CD14-positive monocyte (primary cell): ENCODE measurements at regions not wholly inside any gene's neighbourhood (a gene's known extent, or its start where the extent isn't known, plus 50 kb on each side); places are given as distances from the start of the nearest gene placed in this dataset.

ENCODE experiments used
- DNase-seq, 3 donors: peaks; one replicate each; pipeline ENCODE4 v3.0.0-alpha.2; 2011 to 2022
- H2AFZ ChIP-seq: 2 replicates; pipeline ENCODE4 v1.6.0; 2012; ENCODE audit warnings: mild to moderate bottlenecking, low read depth, low read length, inconsistent platforms; ENCODE audit not compliant: insufficient read depth, poor library complexity, severe bottlenecking
- H3K27ac ChIP-seq, 2 donors: 1 replicate in 1 of 2; 2 replicates in 1 of 2; pipeline ENCODE4 v1.5.1; 2012 to 2013; ENCODE audit warnings: low read length in 2 of 2, control low read depth in 1 of 2, inconsistent platforms in 1 of 2, low read depth in 1 of 2, mild to moderate bottlenecking in 1 of 2
- H3K27me3 ChIP-seq, 2 donors: one replicate each; pipeline versions ENCODE4 v1.6.0 to v1.6.1; 2011 to 2013; ENCODE audit warnings: low read length in 2 of 2; ENCODE audit not compliant: control insufficient read depth in 2 of 2, insufficient read depth in 2 of 2
- H3K36me3 ChIP-seq, 2 donors: replicated peaks in 1 of 2; 1 replicate in 1 of 2; 2 replicates in 1 of 2; pipeline versions ENCODE4 v1.5.1 to v1.6.1; 2012 to 2013; ENCODE audit warnings: low read length in 2 of 2, control low read depth in 1 of 2, inconsistent platforms in 1 of 2, mild to moderate bottlenecking in 1 of 2; ENCODE audit not compliant: insufficient read depth in 2 of 2, control insufficient read depth in 1 of 2
- H3K4me1 ChIP-seq, 2 donors: 1 replicate in 1 of 2; 2 replicates in 1 of 2; pipeline versions ENCODE4 v1.5.1 to v1.6.1; 2012 to 2013; ENCODE audit warnings: low read length in 2 of 2, control low read depth in 1 of 2, inconsistent platforms in 1 of 2, mild to moderate bottlenecking in 1 of 2, moderate library complexity in 1 of 2; ENCODE audit not compliant: insufficient read depth in 2 of 2, control insufficient read depth in 1 of 2
- H3K4me2 ChIP-seq: replicated peaks from 2 replicates; pipeline ENCODE3; 2012; ENCODE audit warnings: low read length, moderate library complexity, mild to moderate bottlenecking; ENCODE audit not compliant: poor library complexity, severe bottlenecking; ENCODE audit errors: extremely low read depth
- H3K4me3 ChIP-seq, 3 experiments: fragments of 200-600 bp in 1 of 3; sonication (generic) in 1 of 3; replicated peaks in 1 of 3; 1 replicate in 2 of 3; 2 replicates in 1 of 3; pipeline ENCODE4 v1.5.1; 2011 to 2013; ENCODE audit warnings: low read length in 3 of 3, mild to moderate bottlenecking in 3 of 3, control low read depth in 2 of 3, low read depth in 2 of 3, inconsistent platforms in 1 of 3, moderate library complexity in 1 of 3
- H3K79me2 ChIP-seq: 2 replicates; pipeline ENCODE4 v1.6.0; 2012; ENCODE audit warnings: mild to moderate bottlenecking, control low read depth, inconsistent platforms, low read length, moderate library complexity; ENCODE audit not compliant: insufficient read depth
- H3K9ac ChIP-seq: 2 replicates; pipeline ENCODE4 v1.6.0; 2017; ENCODE audit warnings: low read length, mild to moderate bottlenecking; ENCODE audit not compliant: insufficient read depth, poor library complexity, severe bottlenecking
- H3K9me3 ChIP-seq, 2 donors: replicated peaks in 1 of 2; 1 replicate in 1 of 2; 2 replicates in 1 of 2; pipeline versions ENCODE4 v1.5.1 to v1.6.1; 2012 to 2013; ENCODE audit warnings: low read length in 2 of 2, control low read depth in 1 of 2; ENCODE audit not compliant: control insufficient read depth in 1 of 2, insufficient read depth in 1 of 2
- H4K20me1 ChIP-seq: 2 replicates; pipeline ENCODE4 v1.6.0; 2012; ENCODE audit warnings: mild to moderate bottlenecking, low read length, control low read depth, moderate library complexity; ENCODE audit not compliant: insufficient read depth
- H3K27ac Mint-ChIP-seq, 7 donors: one replicate each; pipeline ENCODE4 v1.8.0; 2020; ENCODE audit warnings: mild to moderate bottlenecking in 7 of 7, mixed read lengths in 7 of 7, moderate library complexity in 6 of 7, inconsistent platforms in 2 of 7
- H3K27me3 Mint-ChIP-seq, 3 donors: one replicate each; pipeline ENCODE4 v1.8.0; 2021 to 2022; ENCODE audit warnings: low read depth in 3 of 3, mild to moderate bottlenecking in 3 of 3, mixed read lengths in 3 of 3, moderate library complexity in 3 of 3, inconsistent platforms in 1 of 3
- H3K36me3 Mint-ChIP-seq, 2 donors: one replicate each; pipeline ENCODE4 v1.8.0; 2020; ENCODE audit warnings: mixed read lengths in 2 of 2, inconsistent platforms in 1 of 2, mild to moderate bottlenecking in 1 of 2
- H3K4me1 Mint-ChIP-seq: one replicate; pipeline ENCODE4 v1.8.0; 2020; ENCODE audit warnings: mild to moderate bottlenecking, mixed read lengths
- H3K4me3 Mint-ChIP-seq, 2 donors: one replicate each; pipeline ENCODE4 v1.8.0; 2020; ENCODE audit warnings: mild to moderate bottlenecking in 2 of 2, mixed read lengths in 2 of 2, moderate library complexity in 1 of 2
- H3K9me3 Mint-ChIP-seq, 7 donors: one replicate each; pipeline ENCODE4 v1.8.0; 2020 to 2022; ENCODE audit warnings: mixed read lengths in 7 of 7, mild to moderate bottlenecking in 6 of 7, moderate library complexity in 6 of 7, inconsistent platforms in 2 of 7
- CTCF ChIP-seq: fragments of 200-600 bp; IDR thresholded peaks from one replicate; pipeline ENCODE4 v1.8.0; 2022; ENCODE audit warnings: antibody characterized with exemption, mild to moderate bottlenecking
- WGBS: methylation state at CpG from one replicate; pipeline ENCODE4 v1.1.5; 2013; ENCODE audit warnings: missing lambda C conversion rate; ENCODE audit not compliant: insufficient coverage; 5-methylcytosine and 5-hydroxymethylcytosine counted together
- intact Hi-C, 2 donors: fragments of 100-400 bp; cut with micrococcal nuclease; formaldehyde crosslinking; loops; one replicate each; pipeline versions ENCODE4 v1.15.0 to v1.15.1; 2023

GRCh38 chr2:16537347-16537746 is 128.3 kb downstream of the CYRIA start:
- Histone ChIP-seq H3K4me1 (no peaks in the 10 kb centered on the region), H3K9ac (no peak overlapping the region), H4K20me1 (no peaks in the 10 kb centered on the region), H3K79me2 (no peaks in the 10 kb centered on the region), H3K27ac (no peak overlapping the region), H3K4me2 (no peak overlapping the region), H2AFZ (no peak overlapping the region), H3K27me3 (peaks cover 2 to 18% of the 10 kb centered on the region in 2 donors), H3K4me3 (no peak overlapping the region), H3K36me3 (no peaks in the 10 kb centered on the region), H3K9me3 (no peaks in the 10 kb centered on the region)
- no peak overlapping the region for H3K4me3 Mint-ChIP-seq
- H3K27me3 Mint-ChIP-seq = peaks cover 5 to 11% (median 6%) of the 10 kb centered on the region in 3 donors
- H3K27ac Mint-ChIP-seq = no peak overlapping the region
- H3K9me3 Mint-ChIP-seq = peaks cover 0 to 3% (median 0%) of the 10 kb centered on the region in 7 donors
- WGBS = 96% methylated on average over 2 of the region's 5 CpGs
- no peaks in the 10 kb centered on the region for H3K4me1 Mint-ChIP-seq
- DNase-seq = no peak
- no peaks in the 10 kb centered on the region for H3K36me3 Mint-ChIP-seq
- intact Hi-C loops = no loop called here
- TF ChIP-seq CTCF = no peak

- H3K4me1 Mint-ChIP-seq = no peaks in the 10 kb centered on the region
- peaks cover 2 to 10% (median 6%) of the 10 kb centered on the region in 3 donors for H3K27me3 Mint-ChIP-seq
- no peak for DNase-seq
- H3K27ac ChIP-seq = no peak overlapping the region
- H3K9me3 ChIP-seq = no peaks in the 10 kb centered on the region
- intact Hi-C loops = loop anchor here in 1 of 2 donors (5.0 kb wide), 1 partner anchor 231 kb away; no protein-coding TSS in a partner anchor
- no peak overlapping the region for H3K9ac ChIP-seq
- no peak overlapping the region for H3K4me2 ChIP-seq
- TF ChIP-seq CTCF = no peak
- no peaks in the 10 kb centered on the region for H4K20me1 ChIP-seq
- no peak overlapping the region for H3K27ac Mint-ChIP-seq
- H3K79me2 ChIP-seq = no peaks in the 10 kb centered on the region
- no peaks in the 10 kb centered on the region for H3K9me3 Mint-ChIP-seq
- no peaks in the 10 kb centered on the region for H3K36me3 Mint-ChIP-seq
- H3K4me3 ChIP-seq = no peak overlapping the region
- H3K4me1 ChIP-seq = no peaks in the 10 kb centered on the region
- H3K36me3 ChIP-seq = no peaks in the 10 kb centered on the region
- WGBS = no CpG with 5 or more reads among the region's 1 CpG
- no peak overlapping the region for H2AFZ ChIP-seq
- peaks cover 0 to under 1% of the 10 kb centered on the region in 2 donors for H3K27me3 ChIP-seq
- peak overlapping the region in 1 of 2 donors; percentile 17 for H3K4me3 Mint-ChIP-seq
Observed at GRCh38 chr2:16526193-16526592, 139.4 kb downstream of the CYRIA start.
